HG03025 (cell line): ENCODE measurements at regions not wholly inside any gene's neighbourhood (a gene's known extent, or its start where the extent isn't known, plus 50 kb on each side); places are given as distances from the start of the nearest gene placed in this dataset.
"Not testable (repeated sequence)": the region's sequence is repeated elsewhere in the genome, so short reads cannot be mapped to it uniquely, and the experiment has no call there.

ENCODE experiments used
- ATAC-seq: cut with Tn5 transposase; IDR thresholded peaks from one replicate; pipeline ENCODE4 v1.9.1; 2021; ENCODE audit warnings: mild to moderate bottlenecking, moderate library complexity; ENCODE audit not compliant: unreplicated experiment, low FRiP score

GRCh38 chr2:54065411-54065810, 50.0 kb upstream of the ACYP2 start:
- no peak for ATAC-seq

- no peak for ATAC-seq
Measured at GRCh38 chr2:54063967-54064535, 51.4 kb upstream of the ACYP2 start.

- ATAC-seq = no peak
Measured at GRCh38 chr2:54062401-54062800, 53.0 kb upstream of the ACYP2 start.

GRCh38 chr2:54061272-54061671, 54.1 kb upstream of the ACYP2 start:
- ATAC-seq = no peak

GRCh38 chr2:54059986-54060385, 55.4 kb upstream of the ACYP2 start:
- no peak for ATAC-seq

- ATAC-seq = no peak
Measured at GRCh38 chr2:54059504-54059903, 55.9 kb upstream of the ACYP2 start.

GRCh38 chr2:54058449-54058848, 57.0 kb upstream of the ACYP2 start:
- ATAC-seq = no peak

GRCh38 chr2:54054774-54055173, 60.6 kb upstream of the ACYP2 start:
- ATAC-seq = no peak

- ATAC-seq = peak; percentile 48
Measured at GRCh38 chr2:54054271-54054670, 61.1 kb upstream of the ACYP2 start.

- ATAC-seq = peak; percentile 34
Measured at GRCh38 chr2:54053830-54054229, 61.6 kb upstream of the ACYP2 start.

- no peak for ATAC-seq
Measured at GRCh38 chr2:54052825-54053718, 62.3 kb upstream of the ACYP2 start.

GRCh38 chr2:54050445-54050844, 65.0 kb upstream of the ACYP2 start:
- no peak for ATAC-seq

- ATAC-seq = no peak
Measured at GRCh38 chr2:54049365-54049764, 66.0 kb upstream of the ACYP2 start.

GRCh38 chr2:54048896-54049295, 66.5 kb upstream of the ACYP2 start:
- not testable (repeated sequence) for ATAC-seq

- ATAC-seq = no peak
Measured at GRCh38 chr2:54048117-54048785, 67.2 kb upstream of the ACYP2 start.

GRCh38 chr2:54047658-54048057, 67.8 kb upstream of the ACYP2 start:
- no peak for ATAC-seq

GRCh38 chr2:54047091-54047490, 68.3 kb upstream of the ACYP2 start:
- ATAC-seq = no peak

- no peak for ATAC-seq
Measured at GRCh38 chr2:54042897-54043620, 72.3 kb upstream of the PSME4 start.

GRCh38 chr2:54042341-54042740, 71.5 kb upstream of the PSME4 start:
- ATAC-seq = no peak

GRCh38 chr2:54041135-54041534, 70.3 kb upstream of the PSME4 start:
- ATAC-seq = no peak

- no peak for ATAC-seq
Measured at GRCh38 chr2:54040685-54041084, 69.9 kb upstream of the PSME4 start.
